Stomach (tissue), 8 donors: ENCODE measurements at regions not wholly inside any gene's neighbourhood (a gene's known extent, or its start where the extent isn't known, plus 50 kb on each side); places are given as distances from the start of the nearest gene placed in this dataset.
A peak's percentile ranks its signal among the peaks of the same experiment; 100 is the strongest.

Experiments used
- DNase-seq, 2 donors: peaks; one replicate each; pipeline versions ENCODE4 v3.0.0 to v3.0.0-alpha.2; 2013 to 2019
- H3K27ac ChIP-seq, 5 donors: fragments of 200-600 bp in 4 of 5; sonication (generic) in 4 of 5; one replicate each; pipeline ENCODE4 v1.5.1; 2013 to 2019; ENCODE audit warnings: mild to moderate bottlenecking in 1 of 5, moderate library complexity in 1 of 5
- H3K27me3 ChIP-seq, 3 donors: fragments of 200-600 bp; sonication (generic); one replicate each; pipeline ENCODE4 v1.5.1; 2017 to 2019; ENCODE audit warnings: mixed run types in 1 of 3
- H3K36me3 ChIP-seq, 4 donors: fragments of 200-600 bp; sonication (generic); 1 replicate in 3 of 4; 2 replicates in 1 of 4; pipeline ENCODE4 v1.5.1; 2016 to 2019
- H3K4me1 ChIP-seq, 4 donors: fragments of 200-600 bp; sonication (generic); one replicate each; pipeline ENCODE4 v1.5.1; 2016 to 2019
- H3K4me3 ChIP-seq, 4 donors: fragments of 200-600 bp; sonication (generic) in 3 of 4; one replicate each; pipeline ENCODE4 v1.5.1; 2016 to 2019; ENCODE audit warnings: mild to moderate bottlenecking in 1 of 4
- H3K9me3 ChIP-seq, 4 donors: fragments of 200-600 bp; sonication (generic); one replicate each; pipeline ENCODE4 v1.5.1; 2016 to 2019
- EP300 ChIP-seq: sonication (generic); formaldehyde crosslinking; IDR thresholded peaks from one replicate; pipeline ENCODE4 v1.6.1; 2017; ENCODE audit warnings: antibody characterized with exemption
- POLR2A ChIP-seq, 4 donors: fragments of 450-650 bp; IDR thresholded peaks; one replicate each; pipeline ENCODE4 v1.6.1; 2016; ENCODE audit warnings: antibody characterized with exemption in 4 of 4, control low read depth in 2 of 4, mild to moderate bottlenecking in 1 of 4, moderate library complexity in 1 of 4
- POLR2AphosphoS5 ChIP-seq, 3 donors: sonication (generic); formaldehyde crosslinking; IDR thresholded peaks; one replicate each; pipeline ENCODE4 v1.6.1; 2016; ENCODE audit warnings: antibody characterized with exemption in 3 of 3
- WGBS, 5 donors: extraction: QIAGEN DNeasy Blood & Tissue Kit in 3 of 5; methylation state at CpG; one replicate each; pipeline versions ENCODE4 v1.1.5 to v1.1.7; 2013 to 2018; 5-methylcytosine and 5-hydroxymethylcytosine counted together
- intact Hi-C: fragments of 100-400 bp; cut with DNase I; formaldehyde crosslinking; loops from one replicate; pipeline ENCODE4 v1.15.1; 2023; ENCODE audit warnings: low total_unique reads
- TF ChIP-seq, protein P1 (sequence below), 7 experiments: fragments of 450-650 bp in 4 of 7; fragments of 200-600 bp in 3 of 7; sonication (generic) in 3 of 7; IDR thresholded peaks; one replicate each; pipeline ENCODE4 v1.5.1; 2016 to 2019; ENCODE audit warnings: antibody characterized with exemption in 7 of 7, control low read depth in 2 of 7, mild to moderate bottlenecking in 1 of 7
- donor health status: healthy with polysubstance abuse.
- donor health status: Bipolar disorder and iron deficiency.
- donor health status: healthy.

DNA sequence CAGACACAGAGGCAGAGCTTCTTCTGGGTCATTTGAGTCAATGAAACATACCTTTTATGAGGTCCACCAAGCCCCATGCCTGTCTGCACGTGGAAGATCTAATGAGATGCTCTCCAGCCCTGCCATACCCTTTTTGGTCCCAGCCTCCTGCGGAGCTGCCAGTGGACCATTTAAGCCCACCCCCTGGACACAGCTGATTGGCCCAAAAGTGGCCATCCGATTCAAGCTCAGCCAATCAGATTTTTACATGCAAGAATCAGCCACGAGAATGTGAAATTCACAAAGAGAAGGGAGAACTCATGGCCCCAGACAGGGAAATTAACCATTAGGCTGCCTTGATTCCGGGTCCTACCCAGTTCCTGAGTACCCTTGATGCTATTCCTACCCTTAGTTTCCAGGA, 231.0 kb upstream of the EEF2KMT start:
- H3K9me3 ChIP-seq: peaks cover 0 to 20% (median 18%) of the 10 kb centered on the region in 4 donors
- no peak overlapping the region for H3K27ac ChIP-seq
- TF ChIP-seq, protein P1, sequence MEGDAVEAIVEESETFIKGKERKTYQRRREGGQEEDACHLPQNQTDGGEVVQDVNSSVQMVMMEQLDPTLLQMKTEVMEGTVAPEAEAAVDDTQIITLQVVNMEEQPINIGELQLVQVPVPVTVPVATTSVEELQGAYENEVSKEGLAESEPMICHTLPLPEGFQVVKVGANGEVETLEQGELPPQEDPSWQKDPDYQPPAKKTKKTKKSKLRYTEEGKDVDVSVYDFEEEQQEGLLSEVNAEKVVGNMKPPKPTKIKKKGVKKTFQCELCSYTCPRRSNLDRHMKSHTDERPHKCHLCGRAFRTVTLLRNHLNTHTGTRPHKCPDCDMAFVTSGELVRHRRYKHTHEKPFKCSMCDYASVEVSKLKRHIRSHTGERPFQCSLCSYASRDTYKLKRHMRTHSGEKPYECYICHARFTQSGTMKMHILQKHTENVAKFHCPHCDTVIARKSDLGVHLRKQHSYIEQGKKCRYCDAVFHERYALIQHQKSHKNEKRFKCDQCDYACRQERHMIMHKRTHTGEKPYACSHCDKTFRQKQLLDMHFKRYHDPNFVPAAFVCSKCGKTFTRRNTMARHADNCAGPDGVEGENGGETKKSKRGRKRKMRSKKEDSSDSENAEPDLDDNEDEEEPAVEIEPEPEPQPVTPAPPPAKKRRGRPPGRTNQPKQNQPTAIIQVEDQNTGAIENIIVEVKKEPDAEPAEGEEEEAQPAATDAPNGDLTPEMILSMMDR (IDR thresholded peaks at IDR 0.05): no peak
- no peak for TF ChIP-seq EP300
- no peak for TF ChIP-seq POLR2A (IDR thresholded peaks at IDR 0.05)
- TF ChIP-seq POLR2AphosphoS5 (IDR thresholded peaks at IDR 0.05): no peak
- no peak overlapping the region for H3K4me3 ChIP-seq
- no peaks in the 10 kb centered on the region for H3K27me3 ChIP-seq
- 46 to 65% (median 60%) methylated on average over 5 of the region's 5 CpGs for WGBS, 5 donors
- no peak for DNase-seq
- intact Hi-C loops: no loop called here
- no peaks in the 10 kb centered on the region for H3K4me1 ChIP-seq
- no peaks in the 10 kb centered on the region for H3K36me3 ChIP-seq

DNA sequence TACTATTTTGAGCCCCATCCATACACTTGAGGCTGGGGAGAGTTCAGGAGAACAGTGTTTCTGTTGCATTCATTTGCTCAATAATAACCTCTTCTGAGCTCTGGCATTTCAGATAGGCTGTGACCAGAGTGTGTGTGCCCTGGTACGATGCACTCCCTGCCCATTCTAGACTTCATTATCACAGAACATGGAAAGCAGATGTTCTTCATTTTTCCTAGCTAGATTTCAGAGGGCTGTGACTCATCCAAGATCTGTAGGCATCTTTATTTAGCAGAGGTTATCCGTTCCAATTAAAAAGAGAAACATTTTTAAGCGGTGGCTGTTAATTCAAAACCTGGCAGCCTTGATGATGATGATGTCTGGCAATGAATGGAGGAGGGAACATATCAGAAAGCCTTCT, 228.8 kb upstream of the EEF2KMT start:
- WGBS, 5 donors: 72 to 90% (median 81%) methylated on average over 3 of the region's 3 CpGs
- Histone ChIP-seq H3K36me3 (no peaks in the 10 kb centered on the region), H3K4me1 (no peaks in the 10 kb centered on the region), H3K9me3 (peaks cover 0 to 20% (median 16%) of the 10 kb centered on the region in 4 donors), H3K27me3 (no peaks in the 10 kb centered on the region), H3K27ac (no peak overlapping the region), H3K4me3 (no peak overlapping the region)
- intact Hi-C loops: no loop called here
- TF ChIP-seq EP300: no peak
- DNase-seq: no peak

DNA sequence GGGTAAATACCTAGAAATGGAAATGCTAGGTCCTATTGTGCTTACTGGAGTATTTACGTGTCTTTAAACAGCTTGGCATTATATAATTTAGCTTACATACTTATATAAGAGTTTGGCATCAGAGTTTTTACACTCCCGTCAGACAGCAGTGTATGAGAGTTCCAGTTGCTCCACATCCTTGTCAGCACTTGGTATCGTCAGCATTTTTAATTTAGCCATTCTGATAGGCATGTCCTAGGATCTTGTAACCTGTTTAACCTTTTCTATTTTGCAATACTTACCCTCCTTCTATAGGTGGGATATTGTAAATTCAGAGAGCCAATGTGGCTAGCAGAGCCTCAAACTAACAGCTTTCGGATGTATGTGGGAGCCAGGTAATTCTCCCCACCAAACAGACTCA, 228.3 kb upstream of the EEF2KMT start:
- WGBS, 5 donors: 69 to 73% (median 70%) methylated on average over 4 of the region's 4 CpGs
- no peak for TF ChIP-seq POLR2AphosphoS5 (IDR thresholded peaks at IDR 0.05)
- TF ChIP-seq, protein P1 (IDR thresholded peaks at IDR 0.05): no peak
- TF ChIP-seq EP300: no peak
- TF ChIP-seq POLR2A (IDR thresholded peaks at IDR 0.05): no peak
- H3K27me3 ChIP-seq: no peaks in the 10 kb centered on the region
- no peak for DNase-seq
- intact Hi-C loops: no loop called here
- H3K9me3 ChIP-seq: peaks cover 0 to 18% (median 15%) of the 10 kb centered on the region in 4 donors
- no peak overlapping the region for H3K27ac ChIP-seq
- no peaks in the 10 kb centered on the region for H3K4me1 ChIP-seq
- H3K4me3 ChIP-seq: no peak overlapping the region
- no peaks in the 10 kb centered on the region for H3K36me3 ChIP-seq

DNA sequence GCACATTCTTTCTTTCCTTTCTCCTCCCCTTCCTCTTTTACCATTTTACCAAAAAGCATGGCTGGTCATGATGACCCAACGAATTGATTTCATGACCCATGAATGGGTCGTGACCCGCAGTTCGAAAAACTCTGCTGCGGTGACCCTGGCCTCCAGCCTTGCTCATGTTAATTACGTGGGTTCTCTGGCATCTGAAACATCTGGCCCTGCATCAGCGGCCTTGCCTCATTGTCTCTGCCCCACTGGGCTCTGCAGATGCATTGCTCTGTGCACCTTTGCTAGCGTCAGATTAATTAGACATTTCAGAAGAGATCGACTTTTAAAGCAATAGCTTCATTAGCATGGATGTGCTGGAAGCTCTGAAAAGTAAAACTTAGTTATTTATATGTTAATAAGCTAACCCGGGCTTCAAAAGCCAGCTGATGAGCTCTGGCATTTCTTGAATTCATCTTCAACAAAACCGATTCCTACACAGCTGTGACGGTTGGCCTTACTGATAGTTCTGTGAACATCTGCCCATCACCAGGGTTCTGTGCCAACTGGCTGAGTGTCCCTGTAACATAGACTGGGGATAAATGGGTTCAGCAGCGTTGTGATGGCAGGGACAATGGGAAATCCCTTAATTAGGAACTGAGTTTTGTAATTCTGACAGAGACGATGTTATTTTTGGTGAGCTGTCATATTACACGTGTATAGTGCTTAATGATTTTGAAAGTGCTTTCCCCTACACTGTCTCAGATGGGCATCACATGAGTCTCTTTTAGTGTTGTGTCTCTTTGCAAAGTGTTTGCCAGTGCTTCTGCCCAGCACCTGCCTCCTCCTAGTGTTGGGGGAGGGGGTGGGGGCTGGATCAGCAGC, 225.9 kb upstream of the EEF2KMT start:
- no peak overlapping the region for H3K27ac ChIP-seq
- WGBS, 5 donors: 51 to 58% (median 58%) methylated on average over 15 of the region's 15 CpGs
- H3K36me3 ChIP-seq: no peaks in the 10 kb centered on the region
- no peak for TF ChIP-seq POLR2A (IDR thresholded peaks at IDR 0.05)
- TF ChIP-seq POLR2AphosphoS5 (IDR thresholded peaks at IDR 0.05): no peak
- TF ChIP-seq, protein P1 (IDR thresholded peaks at IDR 0.05): no peak
- no peak for TF ChIP-seq EP300
- no peak overlapping the region for H3K4me3 ChIP-seq
- no peak for DNase-seq
- peaks cover 0 to 24% (median 20%) of the 10 kb centered on the region in 4 donors for H3K9me3 ChIP-seq
- H3K27me3 ChIP-seq: no peaks in the 10 kb centered on the region
- intact Hi-C loops: no loop called here
- no peaks in the 10 kb centered on the region for H3K4me1 ChIP-seq

DNA sequence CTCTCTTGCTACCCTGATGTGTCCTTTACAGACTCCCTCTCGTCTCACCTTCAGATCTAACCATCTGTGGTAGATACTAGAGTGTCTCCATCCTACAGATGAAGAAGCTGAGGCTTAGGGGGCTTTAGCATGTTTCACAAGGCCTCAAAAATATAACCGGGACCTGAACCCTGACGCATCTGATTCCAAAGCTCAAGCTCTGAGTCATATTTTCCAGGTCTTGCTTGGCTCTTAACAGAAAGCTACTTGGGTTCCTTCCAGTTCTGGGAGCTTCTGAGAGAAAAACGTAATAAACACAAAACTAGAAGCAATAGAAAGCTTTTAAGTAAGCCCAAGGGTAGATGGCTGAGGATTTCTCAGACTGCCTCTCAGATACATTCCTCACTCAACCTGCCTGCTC, 224.3 kb upstream of the EEF2KMT start:
- no peak overlapping the region for H3K4me3 ChIP-seq
- H3K36me3 ChIP-seq: no peaks in the 10 kb centered on the region
- 51 to 75% (median 70%) methylated on average over 4 of the region's 4 CpGs for whole genome bisulfite sequencing, 5 donors
- H3K27me3 ChIP-seq: no peaks in the 10 kb centered on the region
- intact Hi-C loops: no loop called here
- no peak overlapping the region for H3K27ac ChIP-seq
- peaks cover 0 to 24% (median 20%) of the 10 kb centered on the region in 4 donors for H3K9me3 ChIP-seq
- peak in 1 of 2 donors; percentile 25 for DNase-seq
- TF ChIP-seq POLR2AphosphoS5 (IDR thresholded peaks at IDR 0.05) (no peak), EP300 (no peak), POLR2A (IDR thresholded peaks at IDR 0.05) (no peak)
- TF ChIP-seq, protein P1 (IDR thresholded peaks at IDR 0.05): no peak
- no peaks in the 10 kb centered on the region for H3K4me1 ChIP-seq
